GM18505 (cell line): ENCODE measurements at regions not wholly inside any gene's neighbourhood (a gene's known extent, or its start where the extent isn't known, plus 50 kb on each side); places are given as distances from the start of the nearest gene placed in this dataset.

ENCODE experiments used
- ATAC-seq: cut with Tn5 transposase; IDR thresholded peaks from one replicate; pipeline ENCODE4 v1.9.1; 2021; ENCODE audit not compliant: unreplicated experiment
- POLR2A ChIP-seq: IDR thresholded peaks from 4 replicates; pipeline ENCODE4 v1.6.1; 2011; ENCODE audit warnings: borderline replicate concordance; ENCODE audit not compliant: insufficient read depth, insufficient read length; ENCODE audit errors: extremely low read depth

DNA sequence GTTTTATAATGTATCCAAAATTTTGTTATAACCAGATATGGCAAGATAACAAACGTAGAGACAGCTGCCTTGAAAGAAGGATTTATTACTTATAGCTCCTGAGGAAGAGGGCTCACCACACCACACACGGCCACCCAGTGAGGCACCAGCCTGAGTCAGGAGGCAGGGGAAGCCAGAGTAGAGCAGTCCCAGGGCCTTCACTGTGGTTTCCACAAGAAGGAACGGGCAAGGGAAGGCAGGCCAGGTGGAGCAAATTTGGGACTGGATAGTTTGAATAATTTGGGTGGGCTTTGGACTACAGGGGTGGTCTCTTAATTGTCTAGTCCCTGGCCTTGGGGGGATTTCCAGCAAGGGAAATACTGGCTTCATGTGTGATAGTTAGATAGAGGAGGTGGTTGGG lies 72.5 kb downstream of the RRAGC start:
- ATAC-seq: no peak
- no peak for TF ChIP-seq POLR2A

DNA sequence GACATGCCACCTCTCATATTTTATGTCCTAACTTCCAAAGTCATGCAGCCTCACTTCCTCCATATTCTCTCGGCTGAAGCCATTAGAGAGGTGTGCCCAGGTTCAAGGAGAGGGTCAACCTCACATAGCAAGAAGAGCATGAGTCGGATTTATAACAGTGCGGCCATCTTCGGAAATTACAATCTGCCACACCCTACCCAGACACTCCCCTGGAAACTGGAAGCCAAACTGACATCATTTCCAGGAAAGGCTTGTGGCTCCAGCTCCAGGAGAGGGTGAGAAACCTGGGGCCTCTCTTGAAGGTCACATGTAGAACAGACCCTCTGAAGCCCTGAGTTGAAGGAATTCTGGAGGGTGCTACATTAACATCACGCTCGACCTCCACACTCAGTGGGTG lies 73.5 kb downstream of the RRAGC start:
- no peak for TF ChIP-seq POLR2A
- ATAC-seq: no peak

DNA sequence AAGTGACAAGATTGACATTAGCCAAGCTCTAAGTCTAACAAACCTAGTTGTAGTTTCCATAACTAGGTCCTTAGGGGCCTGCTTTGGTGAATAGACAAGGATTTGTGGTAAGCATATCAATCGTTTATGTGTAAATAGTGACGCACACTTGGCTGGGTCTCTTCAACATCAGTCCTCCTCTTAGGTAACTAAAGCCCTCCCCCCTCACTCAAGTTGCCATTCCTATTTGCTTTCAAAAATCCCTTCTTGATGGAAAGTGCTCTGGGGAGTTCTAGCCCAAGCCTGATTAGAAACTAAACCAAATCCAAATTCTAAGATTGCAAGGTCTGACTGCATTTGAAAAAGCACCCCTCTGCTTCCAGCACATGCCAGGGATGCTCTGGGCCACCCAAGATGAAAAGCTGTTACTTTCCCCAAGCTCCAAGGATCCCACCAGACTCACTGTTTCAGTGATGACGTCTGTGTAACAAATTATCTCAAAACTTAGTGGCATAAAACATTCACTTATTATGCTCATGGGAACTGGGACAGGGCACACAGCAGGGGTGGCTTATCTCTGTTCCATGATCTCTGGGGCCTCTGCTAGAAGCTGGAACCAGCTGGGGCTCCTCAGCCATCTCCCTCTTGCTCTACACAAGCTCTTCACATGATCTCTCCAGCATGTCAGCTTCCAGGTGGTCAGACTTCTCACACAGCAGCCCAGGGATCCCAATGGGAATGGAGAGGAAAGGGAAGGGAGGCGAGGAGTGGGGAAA lies 74.1 kb downstream of the RRAGC start:
- no peak for ATAC-seq
- TF ChIP-seq POLR2A: no peak

DNA sequence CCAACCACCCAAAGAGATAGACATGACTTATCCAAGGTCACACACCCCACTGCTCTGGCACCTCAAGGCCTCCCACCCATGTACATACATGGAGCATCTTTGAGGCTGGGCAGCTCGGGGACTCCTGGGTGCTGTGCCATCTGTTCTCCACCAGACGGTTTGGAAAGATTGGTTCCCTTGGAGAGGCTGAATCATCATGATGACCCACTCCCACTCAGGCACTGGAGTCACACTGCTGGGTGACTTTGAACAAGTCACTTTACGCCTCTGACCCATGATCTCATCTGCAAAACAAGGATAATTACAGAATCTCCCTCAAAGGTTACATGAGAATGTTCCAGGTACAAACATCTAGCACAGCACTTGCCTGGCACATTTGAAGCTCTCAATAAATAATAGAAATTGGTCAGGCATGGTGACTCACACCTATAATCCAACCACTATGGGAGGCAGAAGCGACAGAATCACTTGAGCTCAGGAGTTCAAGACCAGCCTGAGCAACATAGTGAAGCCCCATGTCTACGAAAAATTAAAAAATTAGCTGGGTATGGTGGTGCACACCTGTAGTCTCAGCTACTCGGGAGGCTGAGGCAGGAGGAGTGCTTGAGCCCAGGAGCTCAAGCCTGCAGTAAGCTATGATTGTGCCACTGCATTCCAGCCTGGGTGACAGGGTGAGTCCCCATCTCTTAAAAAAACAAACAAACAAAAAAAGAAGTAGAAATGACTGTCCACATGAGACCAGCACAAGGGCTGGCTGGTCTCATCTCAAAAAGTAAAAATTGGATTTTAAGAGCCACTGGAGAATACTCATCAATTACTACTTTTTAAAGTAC lies 74.9 kb downstream of the RRAGC start:
- no peak for TF ChIP-seq POLR2A
- ATAC-seq: no peak

DNA sequence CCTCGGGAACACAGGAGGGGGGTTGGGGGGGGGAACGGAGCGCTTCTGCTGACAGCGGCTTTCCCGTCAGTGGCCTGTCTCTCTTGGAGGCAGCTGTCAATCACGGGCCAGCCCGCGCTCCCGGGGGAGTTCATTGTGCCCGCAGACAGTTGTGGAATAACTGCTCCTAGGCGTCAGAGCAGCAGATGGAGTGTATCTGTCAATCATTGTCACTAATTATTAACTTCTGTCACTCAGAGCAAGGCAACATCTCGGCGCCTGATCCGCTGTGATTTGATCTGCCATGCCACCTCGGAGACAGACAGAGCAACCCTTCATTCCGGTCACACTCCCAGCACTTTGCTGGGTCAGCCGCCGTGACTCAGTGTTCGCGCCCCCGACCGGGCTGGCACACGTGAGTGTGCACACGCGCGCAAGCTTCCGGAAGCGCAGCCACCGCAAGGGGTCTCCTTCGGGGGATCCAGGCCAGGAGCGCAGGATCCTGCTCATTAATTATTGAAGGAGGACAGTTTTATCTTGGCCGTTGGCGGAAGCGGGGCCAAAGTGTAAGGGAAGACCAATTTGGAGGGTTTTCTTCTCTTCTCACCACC lies 75.8 kb downstream of the RRAGC start:
- no peak for TF ChIP-seq POLR2A
- no peak for ATAC-seq

DNA sequence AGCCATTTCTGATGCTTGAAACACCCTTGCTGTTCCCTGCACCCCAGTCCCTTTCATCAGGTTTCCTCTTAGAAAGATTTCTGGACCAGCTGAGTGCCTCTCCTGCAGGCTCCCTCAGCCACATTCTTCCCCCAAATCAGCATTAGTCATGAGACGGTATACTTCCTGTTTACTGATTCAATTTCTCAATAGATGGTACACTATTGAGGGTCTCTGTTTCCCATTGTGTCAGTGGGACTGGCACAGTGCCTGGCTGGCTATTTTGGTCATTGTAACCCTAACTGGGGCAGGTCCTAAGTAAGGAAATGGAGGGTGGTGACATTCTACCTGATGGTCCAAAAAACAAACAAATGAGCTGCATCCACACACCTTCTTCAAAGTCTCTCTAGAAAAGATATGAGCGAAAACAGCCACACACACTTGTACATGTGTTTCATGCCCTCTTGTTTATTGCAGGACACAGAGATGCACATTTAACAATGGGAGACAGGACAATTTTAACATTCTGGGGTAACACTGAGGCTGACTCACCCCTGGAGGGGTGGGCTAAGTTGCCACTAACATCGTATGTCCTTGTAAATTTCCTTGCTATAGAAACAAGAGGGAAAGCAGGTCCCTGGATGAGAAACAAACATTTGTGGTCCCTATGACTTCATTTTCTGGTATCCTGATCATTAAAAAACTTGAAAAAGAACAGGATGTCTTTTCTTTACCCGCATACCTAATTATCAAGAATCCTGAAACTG lies 77.5 kb downstream of the RRAGC start:
- TF ChIP-seq POLR2A: no peak
- no peak for ATAC-seq

DNA sequence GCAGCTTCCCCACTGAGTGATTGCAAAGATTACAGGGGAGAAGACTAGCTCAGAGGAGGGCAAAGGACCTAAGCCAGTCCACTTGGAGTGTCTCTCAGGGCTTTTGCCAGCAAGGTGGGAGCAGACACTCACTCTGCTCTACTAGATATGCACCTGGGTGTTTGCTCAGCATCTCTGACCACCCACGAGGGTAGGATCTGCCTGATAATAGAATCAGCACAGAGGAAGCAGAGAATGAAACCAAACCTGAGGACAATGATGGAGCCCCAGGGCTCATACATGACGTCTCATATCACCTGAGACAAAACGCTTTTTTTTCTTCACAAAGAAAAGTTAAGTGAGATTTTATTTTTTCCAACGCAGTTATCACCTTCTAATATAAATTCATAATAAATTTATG lies 79.4 kb downstream of the RRAGC start:
- TF ChIP-seq POLR2A: no peak
- ATAC-seq: no peak

DNA sequence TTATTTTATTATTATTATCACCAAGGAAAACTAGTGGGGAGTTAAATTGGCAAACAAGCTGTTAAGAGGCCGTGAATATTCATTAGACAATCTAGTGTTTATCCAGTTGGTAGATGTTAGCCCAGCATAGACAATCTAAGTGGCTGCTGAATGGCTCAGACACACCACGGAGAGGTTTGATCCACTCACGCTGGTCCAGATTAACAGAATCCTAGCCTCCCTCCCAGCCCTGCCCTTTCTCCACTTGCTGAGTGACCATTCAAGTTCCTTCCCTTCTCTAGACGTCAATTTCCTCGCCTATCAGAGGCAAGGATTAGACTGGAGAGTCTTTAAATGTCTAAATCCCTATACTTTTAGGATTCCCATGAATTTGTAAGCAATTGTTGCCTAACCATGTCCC lies 80.1 kb downstream of the RRAGC start:
- no peak for ATAC-seq

DNA sequence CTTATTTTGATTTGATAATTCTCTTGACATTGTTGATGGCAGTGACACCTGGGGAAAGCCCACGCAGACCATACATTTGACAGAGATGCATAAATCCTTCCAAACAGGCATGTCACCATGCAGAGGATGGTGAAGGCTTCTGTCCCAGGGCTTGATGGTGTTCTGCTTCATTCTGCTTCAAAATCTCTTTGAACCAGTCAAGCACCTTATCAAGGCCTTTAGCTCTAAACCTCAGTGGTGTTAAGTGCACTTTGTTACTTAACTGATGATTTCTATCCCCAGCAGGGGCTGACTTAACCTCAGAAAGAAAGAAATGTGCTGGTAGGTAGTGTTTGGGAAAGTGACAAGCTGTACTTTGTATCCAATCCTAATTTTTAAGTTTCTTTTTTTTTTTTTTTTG lies 81.1 kb downstream of the RRAGC start:
- no peak for ATAC-seq
- no peak for TF ChIP-seq POLR2A

More for the DNA sequence above, 80.1 kb downstream of the RRAGC start:
- no peak for TF ChIP-seq POLR2A

DNA sequence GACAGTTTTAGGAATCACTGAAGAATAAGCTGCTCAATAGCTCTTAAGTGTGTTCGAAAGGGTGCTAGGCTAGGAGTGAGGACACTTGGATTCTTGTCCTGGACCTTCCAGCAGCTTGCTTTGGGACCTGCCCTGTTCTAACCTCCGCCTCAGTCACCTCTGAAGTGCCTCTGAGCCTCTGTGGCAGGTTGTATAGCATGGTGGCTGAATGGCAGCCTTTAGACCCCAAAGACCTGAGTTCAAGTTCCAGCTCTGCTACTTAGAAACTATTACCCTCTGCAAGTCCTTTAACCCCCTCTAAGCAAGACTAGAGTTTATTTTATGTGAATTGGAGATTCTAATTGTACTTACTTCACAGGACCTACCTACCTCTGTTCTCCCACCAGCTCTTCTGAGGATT lies 81.5 kb downstream of the RRAGC start:
- TF ChIP-seq POLR2A: no peak
- ATAC-seq: no peak

DNA sequence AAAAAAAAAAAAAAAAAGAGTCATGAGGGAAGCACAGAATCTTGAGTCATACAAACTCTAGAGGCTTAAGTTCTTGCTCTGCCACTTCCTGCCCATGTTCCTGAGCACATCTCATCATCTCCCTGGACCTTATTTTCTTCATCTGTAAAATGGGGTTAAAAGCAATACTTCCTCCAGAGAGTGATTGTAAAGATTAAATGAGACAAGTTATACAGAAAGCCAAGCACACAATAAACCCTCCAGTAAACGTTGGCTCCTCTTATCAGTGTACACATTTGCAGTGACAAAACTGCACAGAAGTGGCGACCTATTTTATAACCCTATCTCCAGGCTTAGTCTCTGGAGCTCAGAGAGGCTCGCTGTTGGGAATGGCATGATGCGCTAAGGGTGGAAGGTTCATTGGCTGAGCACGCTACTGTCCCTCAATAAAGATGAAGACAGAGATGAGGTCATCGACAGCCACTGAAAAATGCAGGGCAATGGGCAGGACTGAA lies 82.1 kb downstream of the RRAGC start:
- no peak for TF ChIP-seq POLR2A
- ATAC-seq: no peak

DNA sequence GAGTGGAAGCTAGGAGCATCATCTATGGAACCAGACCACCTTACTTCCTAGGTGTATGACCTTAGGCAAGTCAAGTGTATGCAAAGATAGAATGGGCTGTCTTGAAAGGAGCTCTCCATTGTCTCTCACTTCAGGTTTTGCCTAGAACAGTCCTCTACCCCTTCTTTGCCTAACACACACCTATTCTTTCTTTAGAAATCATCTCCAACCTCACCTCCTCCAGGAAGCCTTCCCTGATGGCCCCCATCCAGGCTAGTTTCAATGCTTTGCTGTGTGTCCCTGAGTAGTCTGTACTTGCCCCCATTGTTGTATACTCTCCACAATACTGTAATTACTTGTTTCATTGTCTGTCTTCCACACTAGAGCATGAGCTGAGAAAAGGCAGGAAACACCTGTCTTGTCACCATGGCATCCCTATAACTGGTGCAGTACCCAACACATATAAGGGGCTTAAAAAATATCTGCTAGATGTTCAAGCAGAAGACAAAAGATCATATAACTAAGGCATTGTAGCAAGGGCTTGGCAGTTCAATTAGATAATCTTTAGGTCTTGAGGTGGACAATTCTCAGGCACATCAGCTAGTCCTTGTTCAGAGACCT lies 83.0 kb downstream of the RRAGC start:
- no peak for TF ChIP-seq POLR2A

DNA sequence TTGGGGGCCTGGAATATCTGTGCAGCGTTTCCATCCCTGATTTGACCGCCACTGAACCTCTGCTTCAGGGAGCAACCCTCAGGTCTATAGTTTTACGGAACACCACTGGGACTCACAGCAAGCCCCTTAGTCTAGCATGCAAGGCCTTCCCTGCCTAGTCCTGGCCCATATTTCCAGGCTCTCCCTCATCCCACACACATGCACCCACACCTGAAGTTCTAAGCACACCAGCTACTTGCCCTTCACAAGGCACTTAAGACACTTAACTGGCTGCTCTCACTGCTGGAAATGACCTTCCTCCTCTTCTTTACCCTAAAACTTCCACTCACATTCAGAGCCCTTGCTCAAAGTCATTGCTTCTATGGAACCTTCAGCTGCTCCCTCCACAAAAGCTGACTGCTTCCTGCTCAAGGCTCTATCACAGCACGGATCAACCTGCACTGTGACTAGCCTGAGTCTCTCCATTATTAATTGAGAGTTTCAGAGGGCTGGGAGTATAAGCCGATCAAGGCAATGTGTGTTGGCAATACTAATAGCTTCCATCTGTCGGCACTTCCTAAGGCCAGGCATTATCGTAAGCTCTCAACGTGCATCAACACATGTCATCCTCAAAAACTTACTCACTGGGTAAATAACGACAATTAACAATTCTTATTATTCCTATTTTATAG lies 84.3 kb downstream of the RRAGC start:
- ATAC-seq: no peak
- no peak for TF ChIP-seq POLR2A

More for the DNA sequence above, 83.0 kb downstream of the RRAGC start:
- ATAC-seq: no peak

DNA sequence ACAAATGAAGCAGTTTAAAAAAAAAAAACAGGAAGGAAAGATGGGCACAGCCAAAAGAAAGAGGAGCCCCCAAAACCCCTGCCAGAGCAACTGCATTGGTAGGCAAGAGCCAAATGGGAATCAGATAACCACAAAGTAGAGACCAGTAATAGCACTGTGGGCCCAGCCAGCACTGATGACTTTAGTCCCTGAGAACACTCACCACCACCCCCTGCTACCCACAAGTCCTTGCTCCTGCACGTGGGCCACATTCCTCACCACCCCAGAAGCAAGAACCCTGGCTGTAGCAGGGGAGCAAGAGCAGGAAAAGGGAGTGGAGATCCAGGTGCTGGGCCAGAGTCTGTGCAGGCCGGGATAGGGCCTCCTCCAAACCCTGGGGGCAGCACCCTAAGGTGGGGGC lies 86.1 kb downstream of the RRAGC start:
- no peak for TF ChIP-seq POLR2A
- no peak for ATAC-seq
